ENCODE measurements at regions not wholly inside any gene's neighbourhood (a gene's known extent, or its start where the extent isn't known, plus 50 kb on each side); places are given as distances from the start of the nearest gene placed in this dataset.

DNA sequence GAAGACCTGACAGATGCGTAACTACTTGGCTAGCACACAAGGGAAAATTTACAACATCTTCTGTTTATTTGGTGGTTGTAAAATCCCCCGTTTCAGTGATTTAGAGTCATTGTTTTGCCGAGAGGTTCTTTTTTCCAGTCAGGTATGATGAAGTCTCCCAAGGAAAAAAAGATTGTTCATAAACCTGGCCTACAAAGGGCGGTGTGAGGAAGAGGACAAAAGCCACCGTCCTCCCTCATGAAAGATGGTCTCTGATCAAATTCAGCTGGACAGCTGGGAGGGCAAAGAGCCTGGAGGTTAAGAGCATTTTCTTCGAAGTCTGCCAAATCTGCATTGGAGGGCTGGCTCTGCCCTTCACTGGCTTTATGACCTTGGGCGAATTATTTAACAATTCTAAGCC lies 419.9 kb downstream of the HAPSTR1 start:
- TF ChIP-seq RB1 (IDR thresholded peaks at IDR 0.05; ENCODE audit: low read depth) = no peak
- TF ChIP-seq CBX3 (IDR thresholded peaks at IDR 0.05; ENCODE audit: borderline replicate concordance in 1 of 2, low read length in 2 of 2) = no peak
- no peak for TF ChIP-seq ZNF589 (CRISPR knock-in tag; IDR thresholded peaks at IDR 0.05; ENCODE audit: low read depth)
- TF ChIP-seq, protein P1, sequence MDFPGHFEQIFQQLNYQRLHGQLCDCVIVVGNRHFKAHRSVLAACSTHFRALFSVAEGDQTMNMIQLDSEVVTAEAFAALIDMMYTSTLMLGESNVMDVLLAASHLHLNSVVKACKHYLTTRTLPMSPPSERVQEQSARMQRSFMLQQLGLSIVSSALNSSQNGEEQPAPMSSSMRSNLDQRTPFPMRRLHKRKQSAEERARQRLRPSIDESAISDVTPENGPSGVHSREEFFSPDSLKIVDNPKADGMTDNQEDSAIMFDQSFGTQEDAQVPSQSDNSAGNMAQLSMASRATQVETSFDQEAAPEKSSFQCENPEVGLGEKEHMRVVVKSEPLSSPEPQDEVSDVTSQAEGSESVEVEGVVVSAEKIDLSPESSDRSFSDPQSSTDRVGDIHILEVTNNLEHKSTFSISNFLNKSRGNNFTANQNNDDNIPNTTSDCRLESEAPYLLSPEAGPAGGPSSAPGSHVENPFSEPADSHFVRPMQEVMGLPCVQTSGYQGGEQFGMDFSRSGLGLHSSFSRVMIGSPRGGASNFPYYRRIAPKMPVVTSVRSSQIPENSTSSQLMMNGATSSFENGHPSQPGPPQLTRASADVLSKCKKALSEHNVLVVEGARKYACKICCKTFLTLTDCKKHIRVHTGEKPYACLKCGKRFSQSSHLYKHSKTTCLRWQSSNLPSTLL (IDR thresholded peaks at IDR 0.05) = no peak
- no peak for TF ChIP-seq ZNF146 (CRISPR knock-in tag; IDR thresholded peaks at IDR 0.05; ENCODE audit: unreplicated experiment)
- TF ChIP-seq, protein P2, sequence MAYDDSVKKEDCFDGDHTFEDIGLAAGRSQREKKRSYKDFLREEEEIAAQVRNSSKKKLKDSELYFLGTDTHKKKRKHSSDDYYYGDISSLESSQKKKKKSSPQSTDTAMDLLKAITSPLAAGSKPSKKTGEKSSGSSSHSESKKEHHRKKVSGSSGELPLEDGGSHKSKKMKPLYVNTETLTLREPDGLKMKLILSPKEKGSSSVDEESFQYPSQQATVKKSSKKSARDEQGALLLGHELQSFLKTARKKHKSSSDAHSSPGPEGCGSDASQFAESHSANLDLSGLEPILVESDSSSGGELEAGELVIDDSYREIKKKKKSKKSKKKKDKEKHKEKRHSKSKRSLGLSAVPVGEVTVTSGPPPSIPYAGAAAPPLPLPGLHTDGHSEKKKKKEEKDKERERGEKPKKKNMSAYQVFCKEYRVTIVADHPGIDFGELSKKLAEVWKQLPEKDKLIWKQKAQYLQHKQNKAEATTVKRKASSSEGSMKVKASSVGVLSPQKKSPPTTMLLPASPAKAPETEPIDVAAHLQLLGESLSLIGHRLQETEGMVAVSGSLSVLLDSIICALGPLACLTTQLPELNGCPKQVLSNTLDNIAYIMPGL (CRISPR knock-in tag; IDR thresholded peaks at IDR 0.05) = no peak
- TF ChIP-seq HDGF (IDR thresholded peaks at IDR 0.05) = no peak
- TF ChIP-seq POLR2A (conservative IDR thresholded peaks at IDR 0.05) = no peak
- TF ChIP-seq, protein P3, sequence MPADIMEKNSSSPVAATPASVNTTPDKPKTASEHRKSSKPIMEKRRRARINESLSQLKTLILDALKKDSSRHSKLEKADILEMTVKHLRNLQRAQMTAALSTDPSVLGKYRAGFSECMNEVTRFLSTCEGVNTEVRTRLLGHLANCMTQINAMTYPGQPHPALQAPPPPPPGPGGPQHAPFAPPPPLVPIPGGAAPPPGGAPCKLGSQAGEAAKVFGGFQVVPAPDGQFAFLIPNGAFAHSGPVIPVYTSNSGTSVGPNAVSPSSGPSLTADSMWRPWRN (IDR thresholded peaks at IDR 0.05; ENCODE audit: low read depth) = no peak
